Suprapubic skin (tissue), 4 donors: ENCODE measurements at regions not wholly inside any gene's neighbourhood (a gene's known extent, or its start where the extent isn't known, plus 50 kb on each side); places are given as distances from the start of the nearest gene placed in this dataset.

Experiments
- DNase-seq, 2 donors: peaks; one replicate each; pipeline ENCODE4 v3.0.0-alpha.2; 2019; ENCODE audit warnings: low spot score in 2 of 2
- H3K27ac ChIP-seq: fragments of 200-600 bp; sonication (generic); one replicate; pipeline ENCODE4 v1.5.1; 2019
- H3K27me3 ChIP-seq: fragments of 200-600 bp; sonication (generic); one replicate; pipeline ENCODE4 v1.5.1; 2019
- H3K36me3 ChIP-seq: fragments of 200-600 bp; sonication (generic); one replicate; pipeline ENCODE4 v1.5.1; 2019
- H3K4me1 ChIP-seq: fragments of 200-600 bp; sonication (generic); one replicate; pipeline ENCODE4 v1.5.1; 2019
- H3K4me3 ChIP-seq: fragments of 200-600 bp; sonication (generic); one replicate; pipeline ENCODE4 v1.5.1; 2019; ENCODE audit warnings: mild to moderate bottlenecking
- H3K9me3 ChIP-seq: fragments of 200-600 bp; sonication (generic); one replicate; pipeline ENCODE4 v1.5.1; 2019
- EP300 ChIP-seq: sonication (generic); formaldehyde crosslinking; IDR thresholded peaks from one replicate; pipeline ENCODE4 v1.6.1; 2017; ENCODE audit warnings: antibody characterized with exemption
- POLR2A ChIP-seq, 2 donors: fragments of 450-650 bp; IDR thresholded peaks; one replicate each; pipeline ENCODE4 v1.6.1; 2017; ENCODE audit warnings: antibody characterized with exemption in 2 of 2, mild to moderate bottlenecking in 2 of 2, moderate library complexity in 2 of 2
- POLR2AphosphoS5 ChIP-seq, 3 donors: sonication (generic); formaldehyde crosslinking; IDR thresholded peaks; one replicate each; pipeline ENCODE4 v1.6.1; 2017; ENCODE audit warnings: antibody characterized with exemption in 3 of 3
- WGBS: methylation state at CpG from one replicate; pipeline ENCODE4 v1.1.5; 2018; 5-methylcytosine and 5-hydroxymethylcytosine counted together
- TF ChIP-seq, protein P1 (sequence below), 2 donors: fragments of 200-600 bp in 1 of 2; fragments of 450-650 bp in 1 of 2; sonication (generic) in 1 of 2; IDR thresholded peaks; one replicate each; pipeline ENCODE4 v1.5.1; 2016 to 2019; ENCODE audit warnings: antibody characterized with exemption in 2 of 2, mild to moderate bottlenecking in 1 of 2, moderate library complexity in 1 of 2

DNA sequence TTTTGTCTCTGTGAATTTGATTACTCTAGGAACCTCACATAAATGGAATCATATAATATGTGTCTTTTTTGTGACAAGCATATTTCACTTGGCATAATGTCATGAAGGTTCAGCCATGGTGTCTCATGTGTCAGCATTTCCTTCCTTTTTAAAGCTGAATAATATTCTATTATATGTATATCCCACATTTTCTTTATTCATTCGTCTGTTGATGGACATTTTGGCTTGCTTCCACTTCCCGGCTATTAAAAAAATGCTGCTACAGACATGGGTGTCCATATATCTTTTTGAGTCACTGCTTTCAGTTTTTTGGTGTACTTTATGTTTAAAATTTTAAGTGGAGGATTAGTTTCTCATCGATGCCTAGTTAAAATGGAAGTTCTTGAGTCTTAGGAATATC is 59.8 kb upstream of the C5orf63 start:
- Histone ChIP-seq H3K27ac (no peak overlapping the region), H3K9me3 (no peaks in the 10 kb centered on the region), H3K36me3 (no peaks in the 10 kb centered on the region), H3K27me3 (no peaks in the 10 kb centered on the region), H3K4me1 (no peaks in the 10 kb centered on the region), H3K4me3 (no peak overlapping the region)
- no peak for DNase-seq
- TF ChIP-seq, protein P1, sequence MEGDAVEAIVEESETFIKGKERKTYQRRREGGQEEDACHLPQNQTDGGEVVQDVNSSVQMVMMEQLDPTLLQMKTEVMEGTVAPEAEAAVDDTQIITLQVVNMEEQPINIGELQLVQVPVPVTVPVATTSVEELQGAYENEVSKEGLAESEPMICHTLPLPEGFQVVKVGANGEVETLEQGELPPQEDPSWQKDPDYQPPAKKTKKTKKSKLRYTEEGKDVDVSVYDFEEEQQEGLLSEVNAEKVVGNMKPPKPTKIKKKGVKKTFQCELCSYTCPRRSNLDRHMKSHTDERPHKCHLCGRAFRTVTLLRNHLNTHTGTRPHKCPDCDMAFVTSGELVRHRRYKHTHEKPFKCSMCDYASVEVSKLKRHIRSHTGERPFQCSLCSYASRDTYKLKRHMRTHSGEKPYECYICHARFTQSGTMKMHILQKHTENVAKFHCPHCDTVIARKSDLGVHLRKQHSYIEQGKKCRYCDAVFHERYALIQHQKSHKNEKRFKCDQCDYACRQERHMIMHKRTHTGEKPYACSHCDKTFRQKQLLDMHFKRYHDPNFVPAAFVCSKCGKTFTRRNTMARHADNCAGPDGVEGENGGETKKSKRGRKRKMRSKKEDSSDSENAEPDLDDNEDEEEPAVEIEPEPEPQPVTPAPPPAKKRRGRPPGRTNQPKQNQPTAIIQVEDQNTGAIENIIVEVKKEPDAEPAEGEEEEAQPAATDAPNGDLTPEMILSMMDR (IDR thresholded peaks at IDR 0.05), result no peak
- TF ChIP-seq POLR2AphosphoS5 (IDR thresholded peaks at IDR 0.05) (no peak), POLR2A (IDR thresholded peaks at IDR 0.05) (no peak), EP300 (no peak)
- 29% methylated on average over 3 of the region's 3 CpGs for WGBS

DNA sequence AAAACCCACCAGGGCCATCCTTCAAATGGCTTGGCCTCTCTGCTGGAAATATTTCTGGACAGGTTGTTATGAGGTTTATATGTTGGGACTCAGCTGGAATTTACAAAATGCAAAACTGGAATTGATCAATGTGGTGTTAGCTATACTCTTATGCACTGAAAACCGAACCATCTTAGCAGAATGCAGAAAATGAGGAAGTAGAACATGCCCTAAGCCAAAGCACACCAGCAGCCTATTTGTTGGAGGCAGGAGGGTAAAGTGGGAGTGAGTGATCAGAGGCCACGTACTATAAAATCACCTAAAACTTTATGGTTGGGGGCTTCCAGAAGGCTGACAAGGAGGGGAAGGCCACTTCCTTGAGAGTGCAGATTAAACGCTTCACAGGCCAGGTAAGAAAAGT is 63.6 kb upstream of the C5orf63 start:
- Histone ChIP-seq H3K4me3 (no peak overlapping the region), H3K27me3 (no peaks in the 10 kb centered on the region), H3K9me3 (no peaks in the 10 kb centered on the region), H3K4me1 (no peaks in the 10 kb centered on the region), H3K36me3 (no peaks in the 10 kb centered on the region), H3K27ac (no peak overlapping the region)
- no peak for TF ChIP-seq POLR2A (IDR thresholded peaks at IDR 0.05)
- no peak for TF ChIP-seq POLR2AphosphoS5 (IDR thresholded peaks at IDR 0.05)
- no peak for TF ChIP-seq EP300
- TF ChIP-seq, protein P1 (IDR thresholded peaks at IDR 0.05), result no peak
- 43% methylated on average over 3 of the region's 3 CpGs for WGBS
- no peak for DNase-seq

DNA sequence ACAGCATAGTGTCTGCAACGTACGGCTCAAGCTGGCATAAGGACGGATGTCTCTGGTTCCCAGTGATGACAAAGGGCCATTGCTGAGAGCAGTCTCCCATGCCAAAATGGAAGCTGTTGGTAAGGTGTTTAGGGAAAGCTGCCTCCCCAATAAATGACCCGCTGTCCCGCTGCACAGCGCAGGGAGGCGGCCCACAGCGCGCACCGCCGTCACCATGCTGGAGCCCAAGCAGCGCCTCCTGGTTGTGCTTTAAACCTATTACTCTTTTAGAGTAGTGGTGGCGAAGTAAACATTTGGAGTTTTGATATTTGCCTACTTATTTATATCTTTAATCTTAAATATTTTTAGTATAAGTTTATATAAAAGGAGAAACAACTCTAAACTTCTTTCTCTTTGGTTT is 70.4 kb upstream of the C5orf63 start:
- TF ChIP-seq, protein P1 (IDR thresholded peaks at IDR 0.05), result no peak
- no peak for TF ChIP-seq EP300
- no peak for TF ChIP-seq POLR2A (IDR thresholded peaks at IDR 0.05)
- no peak for TF ChIP-seq POLR2AphosphoS5 (IDR thresholded peaks at IDR 0.05)
- Histone ChIP-seq H3K4me3 (no peak overlapping the region), H3K9me3 (no peaks in the 10 kb centered on the region), H3K36me3 (no peaks in the 10 kb centered on the region), H3K27me3 (no peaks in the 10 kb centered on the region), H3K4me1 (no peaks in the 10 kb centered on the region), H3K27ac (no peak overlapping the region)
- no peak for DNase-seq
- WGBS, result 89% methylated on average over 13 of the region's 13 CpGs

DNA sequence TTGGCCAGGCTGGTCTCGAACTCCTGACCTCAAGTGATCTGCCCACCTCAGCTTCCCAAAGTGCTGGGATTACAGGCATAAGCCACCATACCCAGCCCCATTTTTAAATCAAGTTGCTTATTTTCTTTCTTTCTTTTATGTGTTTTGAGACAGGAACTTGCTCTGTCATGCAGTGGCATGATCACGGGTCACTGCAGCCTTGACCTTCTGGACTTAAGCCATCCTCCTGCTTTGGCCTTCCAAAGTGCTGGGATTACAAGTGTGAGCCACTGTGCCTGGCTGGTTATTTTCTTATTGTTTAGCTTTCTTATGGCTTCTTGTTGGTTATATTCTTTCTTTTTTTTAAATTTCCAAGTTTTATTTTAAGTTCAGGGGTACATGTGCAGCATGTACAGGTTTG is 79.7 kb upstream of the C5orf63 start:
- TF ChIP-seq POLR2AphosphoS5 (IDR thresholded peaks at IDR 0.05) (no peak), POLR2A (IDR thresholded peaks at IDR 0.05) (no peak), EP300 (no peak)
- TF ChIP-seq, protein P1 (IDR thresholded peaks at IDR 0.05), result no peak
- H3K4me1 ChIP-seq, result no peaks in the 10 kb centered on the region
- 94% methylated on average over 2 of the region's 2 CpGs for WGBS

DNA sequence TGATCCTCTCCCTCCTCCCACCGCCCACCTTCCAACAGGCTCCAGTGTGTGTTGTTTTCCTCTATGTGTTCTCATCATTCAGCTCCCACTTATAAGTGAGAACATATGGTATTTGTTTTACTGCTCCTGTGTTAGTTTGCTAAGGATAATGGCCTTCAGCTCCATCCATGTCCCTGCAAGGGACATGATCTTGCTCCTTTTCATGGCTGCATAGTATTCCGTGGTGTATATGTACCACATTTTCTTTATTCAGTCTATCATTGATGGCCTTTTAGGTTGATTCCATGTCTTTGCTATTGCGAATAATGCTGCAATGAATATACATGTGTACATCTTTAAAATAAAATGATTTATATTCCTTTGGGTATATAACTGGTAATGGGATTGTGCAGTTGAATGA is 80.2 kb upstream of the C5orf63 start:
- no peak overlapping the region for H3K27ac ChIP-seq
- no peaks in the 10 kb centered on the region for H3K4me1 ChIP-seq
- H3K27me3 ChIP-seq, result no peaks in the 10 kb centered on the region
- H3K9me3 ChIP-seq, result peaks cover 4% of the 10 kb centered on the region
- no peak overlapping the region for H3K4me3 ChIP-seq
- DNase-seq, result no peak
- TF ChIP-seq, protein P1 (IDR thresholded peaks at IDR 0.05), result no peak
- TF ChIP-seq EP300 (no peak), POLR2A (IDR thresholded peaks at IDR 0.05) (no peak), POLR2AphosphoS5 (IDR thresholded peaks at IDR 0.05) (no peak)
- no peaks in the 10 kb centered on the region for H3K36me3 ChIP-seq
- WGBS, result 93% methylated on average over 3 of the region's 3 CpGs

More for the DNA sequence above, 79.7 kb upstream of the C5orf63 start:
- no peak for DNase-seq
- H3K27ac ChIP-seq, result no peak overlapping the region
- peaks cover 4% of the 10 kb centered on the region for H3K9me3 ChIP-seq
- H3K36me3 ChIP-seq, result no peaks in the 10 kb centered on the region
- H3K27me3 ChIP-seq, result no peaks in the 10 kb centered on the region
- no peak overlapping the region for H3K4me3 ChIP-seq
